PC-9 (cell line): ENCODE measurements at regions not wholly inside any gene's neighbourhood (a gene's known extent, or its start where the extent isn't known, plus 50 kb on each side); places are given as distances from the start of the nearest gene placed in this dataset.

ENCODE experiments used
- EZH2 ChIP-seq: fragments of 200-600 bp; sonication (generic); IDR thresholded peaks from 2 replicates; pipeline ENCODE4 v1.8.0; 2017; ENCODE audit warnings: antibody characterized with exemption, low read depth
- TF ChIP-seq, protein P1 (sequence below): fragments of 200-600 bp; sonication (generic); conservative IDR thresholded peaks from 2 replicates; pipeline ENCODE4 v1.6.1; 2017; ENCODE audit warnings: mixed run types, antibody characterized with exemption, mild to moderate bottlenecking, moderate library complexity

DNA sequence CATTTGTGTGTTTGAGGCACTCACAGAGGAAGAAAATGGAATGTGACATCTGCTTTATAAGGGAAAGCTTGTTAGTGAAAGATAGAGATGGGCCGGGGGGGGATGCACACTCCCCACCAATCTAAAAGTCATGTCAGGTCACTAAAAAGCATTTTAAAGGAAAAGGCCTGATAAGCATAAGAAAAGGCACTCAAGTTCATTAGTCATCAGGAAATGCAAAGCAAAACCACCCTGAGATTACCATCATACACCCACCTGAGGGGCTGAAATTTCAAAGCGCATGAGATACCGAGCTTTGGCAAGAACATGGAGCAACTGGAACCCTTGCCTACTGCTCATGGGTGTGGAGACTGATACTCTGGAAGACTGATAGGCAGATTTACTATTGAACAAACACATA lies 77.9 kb upstream of the ANO1 start:
- TF ChIP-seq, protein P1, sequence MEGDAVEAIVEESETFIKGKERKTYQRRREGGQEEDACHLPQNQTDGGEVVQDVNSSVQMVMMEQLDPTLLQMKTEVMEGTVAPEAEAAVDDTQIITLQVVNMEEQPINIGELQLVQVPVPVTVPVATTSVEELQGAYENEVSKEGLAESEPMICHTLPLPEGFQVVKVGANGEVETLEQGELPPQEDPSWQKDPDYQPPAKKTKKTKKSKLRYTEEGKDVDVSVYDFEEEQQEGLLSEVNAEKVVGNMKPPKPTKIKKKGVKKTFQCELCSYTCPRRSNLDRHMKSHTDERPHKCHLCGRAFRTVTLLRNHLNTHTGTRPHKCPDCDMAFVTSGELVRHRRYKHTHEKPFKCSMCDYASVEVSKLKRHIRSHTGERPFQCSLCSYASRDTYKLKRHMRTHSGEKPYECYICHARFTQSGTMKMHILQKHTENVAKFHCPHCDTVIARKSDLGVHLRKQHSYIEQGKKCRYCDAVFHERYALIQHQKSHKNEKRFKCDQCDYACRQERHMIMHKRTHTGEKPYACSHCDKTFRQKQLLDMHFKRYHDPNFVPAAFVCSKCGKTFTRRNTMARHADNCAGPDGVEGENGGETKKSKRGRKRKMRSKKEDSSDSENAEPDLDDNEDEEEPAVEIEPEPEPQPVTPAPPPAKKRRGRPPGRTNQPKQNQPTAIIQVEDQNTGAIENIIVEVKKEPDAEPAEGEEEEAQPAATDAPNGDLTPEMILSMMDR = no peak
- TF ChIP-seq EZH2 = no peak
